Calu3 (cell line): ENCODE measurements at regions not wholly inside any gene's neighbourhood (a gene's known extent, or its start where the extent isn't known, plus 50 kb on each side); places are given as distances from the start of the nearest gene placed in this dataset.
"Not testable (repeated sequence)": the region's sequence is repeated elsewhere in the genome, so short reads cannot be mapped to it uniquely, and the experiment has no call there.

Experiments used
- BruUV-seq: library from RNA; stranded (reverse); fragments of 400-500 nt; replicated peaks from 2 replicates; lab custom pipeline; 2021; lab: Mats Ljungman, UMichigan
- CTCF ChIA-PET: fragments of 300-600 bp; sonication (Branson Sonifier 250); formaldehyde crosslinking; loops from one replicate; lab custom pipeline; 2022; ENCODE audit warnings: antibody characterized with exemption; lab: Charles Lee
- DNase-seq: peaks from one replicate; pipeline ENCODE4 v3.0.0; 2022
- H3K27ac Mint-ChIP-seq: one replicate; pipeline ENCODE4 v1.8.0; 2022; ENCODE audit warnings: mixed read lengths; ENCODE audit not compliant: unreplicated experiment
- H3K27me3 Mint-ChIP-seq: one replicate; pipeline ENCODE4 v1.8.0; 2022; ENCODE audit warnings: mixed read lengths; ENCODE audit not compliant: unreplicated experiment
- H3K36me3 Mint-ChIP-seq: one replicate; pipeline ENCODE4 v1.8.0; 2022; ENCODE audit warnings: mild to moderate bottlenecking, moderate library complexity, mixed read lengths; ENCODE audit not compliant: insufficient read depth, unreplicated experiment
- H3K4me1 Mint-ChIP-seq: one replicate; pipeline ENCODE4 v1.8.0; 2022; ENCODE audit warnings: mild to moderate bottlenecking, low read depth, mixed read lengths; ENCODE audit not compliant: unreplicated experiment
- H3K4me3 Mint-ChIP-seq: one replicate; pipeline ENCODE4 v1.8.0; 2022; ENCODE audit warnings: mild to moderate bottlenecking, low read depth, moderate library complexity, mixed read lengths; ENCODE audit not compliant: unreplicated experiment
- H3K9me3 Mint-ChIP-seq: one replicate; pipeline ENCODE4 v1.8.0; 2022; ENCODE audit warnings: low read depth, mixed read lengths; ENCODE audit not compliant: unreplicated experiment
- intact Hi-C: fragments of 100-400 bp; cut with micrococcal nuclease; formaldehyde crosslinking; loops from one replicate; pipeline ENCODE4 v1.10.0; 2022; ENCODE audit not compliant: unreplicated experiment
- TF ChIP-seq, protein P1 (sequence below): fragments of 200-600 bp; IDR thresholded peaks from one replicate; pipeline ENCODE4 v1.8.0; 2022; ENCODE audit warnings: antibody characterized with exemption; ENCODE audit not compliant: unreplicated experiment

DNA sequence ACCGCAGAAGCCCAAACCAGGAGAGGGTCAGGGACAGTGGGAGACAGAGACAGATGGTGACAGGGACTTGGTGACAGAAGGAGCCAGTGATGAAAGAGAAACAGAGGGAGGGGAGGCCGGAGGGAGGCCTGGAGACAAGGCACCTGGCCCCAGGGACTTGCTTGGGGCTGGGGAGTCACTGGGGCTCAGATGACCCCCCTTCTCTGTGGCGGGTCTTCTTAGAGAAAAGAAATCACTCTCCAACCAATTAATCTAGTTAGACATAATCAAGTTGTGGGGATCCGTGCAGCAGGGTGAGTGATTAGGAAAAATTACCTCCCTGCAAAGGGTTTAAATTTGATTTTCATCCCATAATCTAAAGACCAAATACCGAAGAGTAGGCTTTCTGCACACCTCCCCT lies 519.8 kb downstream of the PTPRU start:
- peaks cover 91% of the 10 kb centered on the region for H3K27me3 Mint-ChIP-seq
- CTCF ChIA-PET = no interaction called here
- H3K4me1 Mint-ChIP-seq = no peaks in the 10 kb centered on the region
- H3K9me3 Mint-ChIP-seq = no peaks in the 10 kb centered on the region
- H3K4me3 Mint-ChIP-seq = no peak overlapping the region
- intact Hi-C loops = no loop called here
- no peak overlapping the region for H3K27ac Mint-ChIP-seq
- no peak for DNase-seq
- TF ChIP-seq, protein P1, sequence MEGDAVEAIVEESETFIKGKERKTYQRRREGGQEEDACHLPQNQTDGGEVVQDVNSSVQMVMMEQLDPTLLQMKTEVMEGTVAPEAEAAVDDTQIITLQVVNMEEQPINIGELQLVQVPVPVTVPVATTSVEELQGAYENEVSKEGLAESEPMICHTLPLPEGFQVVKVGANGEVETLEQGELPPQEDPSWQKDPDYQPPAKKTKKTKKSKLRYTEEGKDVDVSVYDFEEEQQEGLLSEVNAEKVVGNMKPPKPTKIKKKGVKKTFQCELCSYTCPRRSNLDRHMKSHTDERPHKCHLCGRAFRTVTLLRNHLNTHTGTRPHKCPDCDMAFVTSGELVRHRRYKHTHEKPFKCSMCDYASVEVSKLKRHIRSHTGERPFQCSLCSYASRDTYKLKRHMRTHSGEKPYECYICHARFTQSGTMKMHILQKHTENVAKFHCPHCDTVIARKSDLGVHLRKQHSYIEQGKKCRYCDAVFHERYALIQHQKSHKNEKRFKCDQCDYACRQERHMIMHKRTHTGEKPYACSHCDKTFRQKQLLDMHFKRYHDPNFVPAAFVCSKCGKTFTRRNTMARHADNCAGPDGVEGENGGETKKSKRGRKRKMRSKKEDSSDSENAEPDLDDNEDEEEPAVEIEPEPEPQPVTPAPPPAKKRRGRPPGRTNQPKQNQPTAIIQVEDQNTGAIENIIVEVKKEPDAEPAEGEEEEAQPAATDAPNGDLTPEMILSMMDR = no peak
- no peaks in the 10 kb centered on the region for H3K36me3 Mint-ChIP-seq
- BruUV-seq = no TSS peak

DNA sequence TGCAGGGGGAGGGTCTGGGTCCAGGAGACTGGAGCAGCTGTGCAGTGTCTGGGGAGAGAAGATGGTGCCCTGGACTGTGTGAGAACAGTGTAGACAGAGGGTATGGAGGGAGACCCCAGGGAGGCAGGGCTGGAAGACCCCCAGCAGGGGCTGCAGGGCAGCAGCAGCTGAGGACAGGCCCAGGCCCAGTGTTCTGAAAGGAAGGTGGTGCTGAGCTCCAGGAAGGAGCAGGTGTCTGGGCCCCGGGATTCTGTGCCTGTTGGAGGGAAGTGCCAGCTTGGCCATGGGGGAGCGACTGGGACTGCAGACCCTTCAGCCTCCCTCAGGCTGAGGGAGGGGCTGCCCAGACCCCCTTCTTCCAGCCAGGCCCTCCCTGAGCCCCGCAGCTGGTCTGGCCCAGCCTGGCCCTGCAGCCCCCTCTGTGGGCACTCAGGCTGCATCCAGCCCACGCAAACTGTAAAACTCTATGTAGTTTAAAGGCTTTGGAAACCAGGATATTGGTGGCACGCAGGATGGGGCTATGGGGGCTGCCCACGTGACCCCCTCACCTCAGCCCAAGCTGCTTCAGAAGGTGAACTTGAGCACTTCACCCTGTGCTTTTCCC lies 519.2 kb downstream of the PTPRU start:
- intact Hi-C loops, H3K36me3 Mint-ChIP-seq: not testable (repeated sequence)

GRCh38 chr1:29754573-29755375 lies 518.5 kb downstream of the PTPRU start:
- intact Hi-C loops = no loop called here
- TF ChIP-seq, protein P1 = no peak
- no peak for DNase-seq
- Mint-ChIP-seq H3K9me3 (no peaks in the 10 kb centered on the region), H3K4me1 (no peaks in the 10 kb centered on the region), H3K36me3 (no peaks in the 10 kb centered on the region), H3K4me3 (no peak overlapping the region), H3K27me3 (peaks cover 91% of the 10 kb centered on the region), H3K27ac (no peak overlapping the region)
- CTCF ChIA-PET = no interaction called here
- BruUV-seq = no TSS peak

More for the DNA sequence above, 519.2 kb downstream of the PTPRU start:
- H3K4me1 Mint-ChIP-seq, H3K4me3 Mint-ChIP-seq, H3K27ac Mint-ChIP-seq, CTCF ChIA-PET, DNase-seq, H3K9me3 Mint-ChIP-seq, BruUV-seq: not testable (repeated sequence)
- H3K27me3 Mint-ChIP-seq = peaks cover 91% of the 10 kb centered on the region

GRCh38 chr1:29753771-29754572 lies 517.6 kb downstream of the PTPRU start:
- no peaks in the 10 kb centered on the region for H3K4me1 Mint-ChIP-seq
- H3K4me3 Mint-ChIP-seq = no peak overlapping the region
- TF ChIP-seq, protein P1 = no peak
- H3K9me3 Mint-ChIP-seq = no peaks in the 10 kb centered on the region
- intact Hi-C loops = no loop called here
- H3K27me3 Mint-ChIP-seq = peaks cover 91% of the 10 kb centered on the region
- BruUV-seq = no TSS peak
- CTCF ChIA-PET = no interaction called here
- no peak overlapping the region for H3K27ac Mint-ChIP-seq
- DNase-seq = no peak
- no peaks in the 10 kb centered on the region for H3K36me3 Mint-ChIP-seq
